ENCODE measurements at regions not wholly inside any gene's neighbourhood (a gene's known extent, or its start where the extent isn't known, plus 50 kb on each side); places are given as distances from the start of the nearest gene placed in this dataset.

DNA sequence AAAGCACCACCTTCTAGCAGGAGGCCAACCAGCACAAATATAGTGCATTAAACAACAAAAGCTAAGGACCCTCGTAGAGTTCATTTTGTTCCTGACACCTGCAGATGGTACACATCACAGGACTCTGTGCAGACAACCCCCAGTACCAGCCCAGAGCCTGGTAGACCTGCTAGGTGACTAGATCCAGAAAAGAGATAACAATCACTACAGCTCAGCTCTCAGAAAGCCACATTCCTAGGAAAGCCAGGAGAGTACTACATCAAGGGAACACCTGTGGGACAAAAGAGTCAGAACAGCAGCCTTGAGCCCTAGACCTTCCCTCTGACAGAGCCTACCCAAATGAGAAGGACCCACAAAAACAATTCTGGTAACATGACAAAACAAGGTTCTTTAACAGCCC, 344.7 kb upstream of the PTBP2 start:
- Histone ChIP-seq H3K36me3 (ENCODE audit: control insufficient read depth in 2 of 2, insufficient read depth in 1 of 2, low read length in 2 of 2) (no peaks in the 10 kb centered on the region), H3K9me3 (ENCODE audit: control insufficient read depth, insufficient read depth, low read depth, low read length) (no peaks in the 10 kb centered on the region), H3K4me1 (ENCODE audit: control insufficient read depth, insufficient read depth, low read length) (no peaks in the 10 kb centered on the region), H3K27ac (ENCODE audit: extremely low read depth, low read depth, low read length) (no peak overlapping the region), H3K4me3 (ENCODE audit: low read depth, low read length) (no peak overlapping the region)
- ChIA-PET CTCF (no interaction called here), POLR2A (no interaction called here)
- TF ChIP-seq ZFP41 (tag by site-specific recombination; IDR thresholded peaks at IDR 0.05; ENCODE audit: borderline replicate concordance) (no peak), ZNF660 (tag by site-specific recombination; IDR thresholded peaks at IDR 0.05) (no peak), ZNF23 (tag by site-specific recombination; IDR thresholded peaks at IDR 0.05; ENCODE audit: borderline replicate concordance) (no peak), ZNF121 (tag by site-specific recombination; IDR thresholded peaks at IDR 0.05) (no peak), ZBTB1 (tag by site-specific recombination; IDR thresholded peaks at IDR 0.05) (no peak), SP7 (tag by site-specific recombination; IDR thresholded peaks at IDR 0.05) (no peak), ZNF664 (tag by site-specific recombination; IDR thresholded peaks at IDR 0.05) (no peak), YY2 (tag by site-specific recombination; IDR thresholded peaks at IDR 0.05) (no peak), GLIS2 (tag by site-specific recombination; IDR thresholded peaks at IDR 0.05) (no peak), ZSCAN30 (tag by site-specific recombination; IDR thresholded peaks at IDR 0.05) (no peak), ZNF366 (tag by site-specific recombination; conservative IDR thresholded peaks at IDR 0.05) (no peak), YY1 (tag by site-specific recombination; IDR thresholded peaks at IDR 0.05) (no peak), ZNF621 (tag by site-specific recombination; IDR thresholded peaks at IDR 0.05) (no peak), KLF16 (tag by site-specific recombination; IDR thresholded peaks at IDR 0.05) (no peak), ZNF48 (tag by site-specific recombination; IDR thresholded peaks at IDR 0.05) (no peak)
- TF ChIP-seq, protein P1, sequence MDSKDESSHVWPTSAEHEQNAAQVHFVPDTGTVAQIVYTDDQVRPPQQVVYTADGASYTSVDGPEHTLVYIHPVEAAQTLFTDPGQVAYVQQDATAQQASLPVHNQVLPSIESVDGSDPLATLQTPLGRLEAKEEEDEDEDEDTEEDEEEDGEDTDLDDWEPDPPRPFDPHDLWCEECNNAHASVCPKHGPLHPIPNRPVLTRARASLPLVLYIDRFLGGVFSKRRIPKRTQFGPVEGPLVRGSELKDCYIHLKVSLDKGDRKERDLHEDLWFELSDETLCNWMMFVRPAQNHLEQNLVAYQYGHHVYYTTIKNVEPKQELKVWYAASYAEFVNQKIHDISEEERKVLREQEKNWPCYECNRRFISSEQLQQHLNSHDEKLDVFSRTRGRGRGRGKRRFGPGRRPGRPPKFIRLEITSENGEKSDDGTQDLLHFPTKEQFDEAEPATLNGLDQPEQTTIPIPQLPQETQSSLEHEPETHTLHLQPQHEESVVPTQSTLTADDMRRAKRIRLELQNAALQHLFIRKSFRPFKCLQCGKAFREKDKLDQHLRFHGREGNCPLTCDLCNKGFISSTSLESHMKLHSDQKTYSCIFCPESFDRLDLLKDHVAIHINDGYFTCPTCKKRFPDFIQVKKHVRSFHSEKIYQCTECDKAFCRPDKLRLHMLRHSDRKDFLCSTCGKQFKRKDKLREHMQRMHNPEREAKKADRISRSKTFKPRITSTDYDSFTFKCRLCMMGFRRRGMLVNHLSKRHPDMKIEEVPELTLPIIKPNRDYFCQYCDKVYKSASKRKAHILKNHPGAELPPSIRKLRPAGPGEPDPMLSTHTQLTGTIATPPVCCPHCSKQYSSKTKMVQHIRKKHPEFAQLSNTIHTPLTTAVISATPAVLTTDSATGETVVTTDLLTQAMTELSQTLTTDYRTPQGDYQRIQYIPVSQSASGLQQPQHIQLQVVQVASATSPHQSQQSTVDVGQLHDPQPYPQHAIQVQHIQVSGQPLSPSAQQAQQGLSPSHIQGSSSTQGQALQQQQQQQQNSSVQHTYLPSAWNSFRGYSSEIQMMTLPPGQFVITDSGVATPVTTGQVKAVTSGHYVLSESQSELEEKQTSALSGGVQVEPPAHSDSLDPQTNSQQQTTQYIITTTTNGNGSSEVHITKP (tag by site-specific recombination; IDR thresholded peaks at IDR 0.05): no peak

- no peaks in the 10 kb centered on the region for H3K4me1 ChIP-seq (ENCODE audit: control insufficient read depth, insufficient read depth, low read length)
- ChIA-PET POLR2A (no interaction called here), CTCF (no interaction called here)
- no peak overlapping the region for H3K4me3 ChIP-seq (ENCODE audit: low read depth, low read length)
- H3K27ac ChIP-seq (ENCODE audit: extremely low read depth, low read depth, low read length): no peak overlapping the region
- H3K9me3 ChIP-seq (ENCODE audit: control insufficient read depth, insufficient read depth, low read depth, low read length): no peaks in the 10 kb centered on the region
- H3K36me3 ChIP-seq (ENCODE audit: control insufficient read depth in 2 of 2, insufficient read depth in 1 of 2, low read length in 2 of 2): no peaks in the 10 kb centered on the region
- TF ChIP-seq ZNF114 (tag by site-specific recombination; IDR thresholded peaks at IDR 0.05): no peak
- TF ChIP-seq, protein P2, sequence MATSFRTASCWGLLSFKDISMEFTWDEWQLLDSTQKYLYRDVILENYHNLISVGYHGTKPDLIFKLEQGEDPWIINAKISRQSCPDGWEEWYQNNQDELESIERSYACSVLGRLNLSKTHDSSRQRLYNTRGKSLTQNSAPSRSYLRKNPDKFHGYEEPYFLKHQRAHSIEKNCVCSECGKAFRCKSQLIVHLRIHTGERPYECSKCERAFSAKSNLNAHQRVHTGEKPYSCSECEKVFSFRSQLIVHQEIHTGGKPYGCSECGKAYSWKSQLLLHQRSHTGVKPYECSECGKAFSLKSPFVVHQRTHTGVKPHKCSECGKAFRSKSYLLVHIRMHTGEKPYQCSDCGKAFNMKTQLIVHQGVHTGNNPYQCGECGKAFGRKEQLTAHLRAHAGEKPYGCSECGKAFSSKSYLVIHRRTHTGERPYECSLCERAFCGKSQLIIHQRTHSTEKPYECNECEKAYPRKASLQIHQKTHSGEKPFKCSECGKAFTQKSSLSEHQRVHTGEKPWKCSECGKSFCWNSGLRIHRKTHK (tag by site-specific recombination; IDR thresholded peaks at IDR 0.05): no peak
- TF ChIP-seq, protein P3, sequence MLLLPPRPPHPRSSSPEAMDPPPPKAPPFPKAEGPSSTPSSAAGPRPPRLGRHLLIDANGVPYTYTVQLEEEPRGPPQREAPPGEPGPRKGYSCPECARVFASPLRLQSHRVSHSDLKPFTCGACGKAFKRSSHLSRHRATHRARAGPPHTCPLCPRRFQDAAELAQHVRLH (tag by site-specific recombination; IDR thresholded peaks at IDR 0.05): no peak
- TF ChIP-seq ZNF112 (tag by site-specific recombination; IDR thresholded peaks at IDR 0.05): no peak
- no peak for TF ChIP-seq ZNF311 (tag by site-specific recombination; IDR thresholded peaks at IDR 0.05; ENCODE audit: borderline replicate concordance)
- TF ChIP-seq, protein P4, sequence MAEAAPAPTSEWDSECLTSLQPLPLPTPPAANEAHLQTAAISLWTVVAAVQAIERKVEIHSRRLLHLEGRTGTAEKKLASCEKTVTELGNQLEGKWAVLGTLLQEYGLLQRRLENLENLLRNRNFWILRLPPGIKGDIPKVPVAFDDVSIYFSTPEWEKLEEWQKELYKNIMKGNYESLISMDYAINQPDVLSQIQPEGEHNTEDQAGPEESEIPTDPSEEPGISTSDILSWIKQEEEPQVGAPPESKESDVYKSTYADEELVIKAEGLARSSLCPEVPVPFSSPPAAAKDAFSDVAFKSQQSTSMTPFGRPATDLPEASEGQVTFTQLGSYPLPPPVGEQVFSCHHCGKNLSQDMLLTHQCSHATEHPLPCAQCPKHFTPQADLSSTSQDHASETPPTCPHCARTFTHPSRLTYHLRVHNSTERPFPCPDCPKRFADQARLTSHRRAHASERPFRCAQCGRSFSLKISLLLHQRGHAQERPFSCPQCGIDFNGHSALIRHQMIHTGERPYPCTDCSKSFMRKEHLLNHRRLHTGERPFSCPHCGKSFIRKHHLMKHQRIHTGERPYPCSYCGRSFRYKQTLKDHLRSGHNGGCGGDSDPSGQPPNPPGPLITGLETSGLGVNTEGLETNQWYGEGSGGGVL (tag by site-specific recombination; IDR thresholded peaks at IDR 0.05): no peak
- no peak for TF ChIP-seq IKZF3 (tag by site-specific recombination; IDR thresholded peaks at IDR 0.05)
- TF ChIP-seq ELK4 (IDR thresholded peaks at IDR 0.05; ENCODE audit: borderline replicate concordance, low read depth, low read length): no peak
- no peak for TF ChIP-seq ZNF426 (tag by site-specific recombination; IDR thresholded peaks at IDR 0.05)
- TF ChIP-seq, protein P5, sequence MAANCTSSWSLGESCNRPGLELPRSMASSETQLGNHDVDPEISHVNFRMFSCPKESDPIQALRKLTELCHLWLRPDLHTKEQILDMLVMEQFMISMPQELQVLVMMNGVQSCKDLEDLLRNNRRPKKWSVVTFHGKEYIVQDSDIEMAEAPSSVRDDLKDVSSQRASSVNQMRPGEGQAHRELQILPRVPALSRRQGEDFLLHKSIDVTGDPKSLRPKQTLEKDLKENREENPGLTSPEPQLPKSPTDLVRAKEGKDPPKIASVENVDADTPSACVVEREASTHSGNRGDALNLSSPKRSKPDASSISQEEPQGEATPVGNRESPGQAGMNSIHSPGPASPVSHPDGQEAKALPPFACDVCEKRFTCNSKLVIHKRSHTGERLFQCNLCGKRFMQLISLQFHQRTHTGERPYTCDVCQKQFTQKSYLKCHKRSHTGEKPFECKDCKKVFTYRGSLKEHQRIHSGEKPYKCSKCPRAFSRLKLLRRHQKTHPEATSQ (tag by site-specific recombination; IDR thresholded peaks at IDR 0.05): no peak
- TF ChIP-seq MZF1 (tag by site-specific recombination; IDR thresholded peaks at IDR 0.05; ENCODE audit: borderline replicate concordance): no peak
- no peak for TF ChIP-seq ZNF202 (tag by site-specific recombination; IDR thresholded peaks at IDR 0.05; ENCODE audit: borderline replicate concordance)
Measured at GRCh38 chr1:96384611-96385010, 337.0 kb upstream of the PTBP2 start.

All from HEK293 (cell line).